GM23338 (cell line): ENCODE measurements at regions not wholly inside any gene's neighbourhood (a gene's known extent, or its start where the extent isn't known, plus 50 kb on each side); places are given as distances from the start of the nearest gene placed in this dataset.

Experiments used
- ATAC-seq: fragments of 200-7000 bp; cut with Tn5 transposase; 3 replicates; pipeline ENCODE4 v1.9.1; 2020
- DNase-seq: peaks from one replicate; pipeline ENCODE4 v3.0.0-alpha.2; 2015; ENCODE audit warnings: low spot score
- H2AFZ ChIP-seq: fragments of 200-600 bp; sonication (generic); 2 replicates; pipeline ENCODE4 v1.8.0; 2016; ENCODE audit warnings: antibody characterized with exemption, mild to moderate bottlenecking, moderate library complexity
- H3F3A ChIP-seq: fragments of 200-600 bp; sonication (generic); replicated peaks from 2 replicates; pipeline ENCODE4 v1.8.0; 2017; ENCODE audit warnings: antibody characterized with exemption, mixed run types, low read depth
- H3K27ac ChIP-seq: fragments of 200-600 bp; sonication (generic); 2 replicates; pipeline ENCODE4 v1.6.1; 2016; ENCODE audit warnings: low read depth
- H3K27me3 ChIP-seq: fragments of 200-600 bp; sonication (generic); 2 replicates; pipeline ENCODE4 v1.8.0; 2016; ENCODE audit warnings: mild to moderate bottlenecking, mixed run types, moderate library complexity; ENCODE audit not compliant: insufficient read depth
- H3K36me3 ChIP-seq: fragments of 200-600 bp; sonication (generic); 2 replicates; pipeline ENCODE4 v1.8.0; 2016; ENCODE audit warnings: mild to moderate bottlenecking; ENCODE audit not compliant: insufficient read depth
- H3K4me1 ChIP-seq: fragments of 200-600 bp; sonication (generic); 2 replicates; pipeline ENCODE4 v1.8.0; 2016; ENCODE audit warnings: mild to moderate bottlenecking, moderate library complexity; ENCODE audit not compliant: insufficient read depth
- H3K4me2 ChIP-seq: fragments of 200-600 bp; sonication (generic); 2 replicates; pipeline ENCODE4 v1.7.1; 2017; ENCODE audit warnings: mixed run types
- H3K4me3 ChIP-seq: fragments of 200-600 bp; sonication (generic); 2 replicates; pipeline ENCODE4 v1.6.1; 2016; ENCODE audit warnings: mixed run types
- H3K79me2 ChIP-seq: fragments of 200-600 bp; sonication (generic); replicated peaks from 2 replicates; pipeline ENCODE4 v1.8.0; 2017; ENCODE audit warnings: mild to moderate bottlenecking; ENCODE audit not compliant: insufficient read depth
- H3K9me2 ChIP-seq: fragments of 200-600 bp; sonication (generic); 2 replicates; pipeline ENCODE4 v1.8.0; 2017; ENCODE audit not compliant: insufficient read depth
- H4K20me1 ChIP-seq: fragments of 200-600 bp; sonication (generic); replicated peaks from 2 replicates; pipeline ENCODE4 v1.8.0; 2017; ENCODE audit warnings: mild to moderate bottlenecking; ENCODE audit not compliant: insufficient read depth
- H3K27ac Mint-ChIP-seq: 2 replicates; pipeline ENCODE4 v1.8.0; 2020; ENCODE audit warnings: inconsistent platforms, mild to moderate bottlenecking, moderate library complexity, mixed read lengths
- H3K27me3 Mint-ChIP-seq: 3 replicates; pipeline ENCODE4 v1.8.0; 2022; ENCODE audit warnings: low read depth, mild to moderate bottlenecking, moderate library complexity, mixed read lengths, inconsistent platforms; ENCODE audit not compliant: insufficient read depth, poor library complexity
- H3K36me3 Mint-ChIP-seq: 3 replicates; pipeline ENCODE4 v1.8.0; 2021; ENCODE audit warnings: low read depth, mild to moderate bottlenecking, inconsistent platforms, moderate library complexity, mixed read lengths
- H3K4me1 Mint-ChIP-seq: 3 replicates; pipeline ENCODE4 v1.8.0; 2020; ENCODE audit warnings: mild to moderate bottlenecking, inconsistent platforms, mixed read lengths
- H3K4me3 Mint-ChIP-seq: 3 replicates; pipeline ENCODE4 v1.8.0; 2021; ENCODE audit warnings: moderate library complexity, mild to moderate bottlenecking, inconsistent platforms, mixed read lengths
- H3K9me3 Mint-ChIP-seq: 3 replicates; pipeline ENCODE4 v1.8.0; 2020; ENCODE audit warnings: moderate library complexity, mild to moderate bottlenecking, inconsistent platforms, mixed read lengths
- CREB1 ChIP-seq: fragments of 250-450 bp; sonication (Bioruptor Pico); IDR thresholded peaks from 2 replicates; pipeline ENCODE4 v1.5.0; 2020; ENCODE audit warnings: low read depth, mild to moderate bottlenecking, moderate library complexity
- EZH2 ChIP-seq: fragments of 200-600 bp; sonication (generic); IDR thresholded peaks from one replicate; pipeline ENCODE4 v1.8.0; 2017; ENCODE audit warnings: antibody characterized with exemption, mild to moderate bottlenecking, low read depth; ENCODE audit not compliant: unreplicated experiment
- EZH2phosphoT487 ChIP-seq: fragments of 200-600 bp; sonication (generic); IDR thresholded peaks from one replicate; pipeline ENCODE4 v1.8.1; 2018; ENCODE audit warnings: antibody characterized with exemption; ENCODE audit not compliant: unreplicated experiment
- JUNB ChIP-seq: IDR thresholded peaks from one replicate; pipeline ENCODE4 v1.6.1; 2016; ENCODE audit warnings: antibody characterized with exemption; ENCODE audit not compliant: unreplicated experiment
- NANOG ChIP-seq: IDR thresholded peaks from 2 replicates; pipeline ENCODE4 v1.6.1; 2016; ENCODE audit warnings: antibody characterized with exemption, borderline replicate concordance
- STAT1 ChIP-seq: IDR thresholded peaks from one replicate; pipeline ENCODE4 v1.6.1; 2016; ENCODE audit warnings: antibody characterized with exemption; ENCODE audit not compliant: unreplicated experiment
- ZNF114 ChIP-seq: fragments of 250-450 bp; sonication (Bioruptor Pico); IDR thresholded peaks from 2 replicates; pipeline ENCODE4 v1.5.0; 2020; ENCODE audit warnings: mild to moderate bottlenecking, moderate library complexity
- ZNF331 ChIP-seq: fragments of 250-450 bp; sonication (Bioruptor Pico); IDR thresholded peaks from 2 replicates; pipeline ENCODE4 v1.5.0; 2020; ENCODE audit warnings: low read depth, mild to moderate bottlenecking, moderate library complexity
- TF ChIP-seq, protein P1 (sequence below): fragments of 250-450 bp; sonication (Bioruptor Pico); IDR thresholded peaks from 2 replicates; pipeline ENCODE4 v1.5.0; 2020; ENCODE audit warnings: mild to moderate bottlenecking, moderate library complexity
- TF ChIP-seq, protein P2 (sequence below): IDR thresholded peaks from one replicate; pipeline ENCODE4 v1.6.1; 2018; ENCODE audit warnings: antibody characterized with exemption; ENCODE audit not compliant: unreplicated experiment
- TF ChIP-seq, protein P3 (sequence below), 2 experiments: fragments of 200-600 bp in 1 of 2; sonication (generic) in 1 of 2; conservative IDR thresholded peaks; 2 replicates each; pipeline versions ENCODE4 v1.5.1 to v1.6.1; 2016 to 2017; ENCODE audit warnings: antibody characterized with exemption in 2 of 2, low read depth in 2 of 2, mild to moderate bottlenecking in 2 of 2, moderate library complexity in 1 of 2

DNA sequence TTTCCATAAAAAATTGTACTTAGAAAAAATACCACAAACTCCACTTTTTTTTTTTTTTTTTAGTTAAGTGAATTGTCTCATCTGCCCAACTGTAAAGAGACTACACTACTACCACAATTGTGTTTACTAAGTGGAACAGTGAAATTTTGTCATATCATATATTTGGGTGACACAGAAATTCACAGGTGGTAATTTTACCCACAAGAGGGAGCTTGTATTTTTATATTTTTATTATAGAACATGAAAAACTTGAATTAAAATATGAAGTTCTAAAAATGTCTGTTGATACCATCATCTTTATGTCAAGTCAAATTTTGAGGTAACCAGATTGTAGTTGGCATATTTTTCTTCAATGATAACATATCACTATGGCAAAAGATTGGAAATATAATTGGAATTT, 329.4 kb upstream of the SOX5 start (continued):
- TF ChIP-seq, protein P1, sequence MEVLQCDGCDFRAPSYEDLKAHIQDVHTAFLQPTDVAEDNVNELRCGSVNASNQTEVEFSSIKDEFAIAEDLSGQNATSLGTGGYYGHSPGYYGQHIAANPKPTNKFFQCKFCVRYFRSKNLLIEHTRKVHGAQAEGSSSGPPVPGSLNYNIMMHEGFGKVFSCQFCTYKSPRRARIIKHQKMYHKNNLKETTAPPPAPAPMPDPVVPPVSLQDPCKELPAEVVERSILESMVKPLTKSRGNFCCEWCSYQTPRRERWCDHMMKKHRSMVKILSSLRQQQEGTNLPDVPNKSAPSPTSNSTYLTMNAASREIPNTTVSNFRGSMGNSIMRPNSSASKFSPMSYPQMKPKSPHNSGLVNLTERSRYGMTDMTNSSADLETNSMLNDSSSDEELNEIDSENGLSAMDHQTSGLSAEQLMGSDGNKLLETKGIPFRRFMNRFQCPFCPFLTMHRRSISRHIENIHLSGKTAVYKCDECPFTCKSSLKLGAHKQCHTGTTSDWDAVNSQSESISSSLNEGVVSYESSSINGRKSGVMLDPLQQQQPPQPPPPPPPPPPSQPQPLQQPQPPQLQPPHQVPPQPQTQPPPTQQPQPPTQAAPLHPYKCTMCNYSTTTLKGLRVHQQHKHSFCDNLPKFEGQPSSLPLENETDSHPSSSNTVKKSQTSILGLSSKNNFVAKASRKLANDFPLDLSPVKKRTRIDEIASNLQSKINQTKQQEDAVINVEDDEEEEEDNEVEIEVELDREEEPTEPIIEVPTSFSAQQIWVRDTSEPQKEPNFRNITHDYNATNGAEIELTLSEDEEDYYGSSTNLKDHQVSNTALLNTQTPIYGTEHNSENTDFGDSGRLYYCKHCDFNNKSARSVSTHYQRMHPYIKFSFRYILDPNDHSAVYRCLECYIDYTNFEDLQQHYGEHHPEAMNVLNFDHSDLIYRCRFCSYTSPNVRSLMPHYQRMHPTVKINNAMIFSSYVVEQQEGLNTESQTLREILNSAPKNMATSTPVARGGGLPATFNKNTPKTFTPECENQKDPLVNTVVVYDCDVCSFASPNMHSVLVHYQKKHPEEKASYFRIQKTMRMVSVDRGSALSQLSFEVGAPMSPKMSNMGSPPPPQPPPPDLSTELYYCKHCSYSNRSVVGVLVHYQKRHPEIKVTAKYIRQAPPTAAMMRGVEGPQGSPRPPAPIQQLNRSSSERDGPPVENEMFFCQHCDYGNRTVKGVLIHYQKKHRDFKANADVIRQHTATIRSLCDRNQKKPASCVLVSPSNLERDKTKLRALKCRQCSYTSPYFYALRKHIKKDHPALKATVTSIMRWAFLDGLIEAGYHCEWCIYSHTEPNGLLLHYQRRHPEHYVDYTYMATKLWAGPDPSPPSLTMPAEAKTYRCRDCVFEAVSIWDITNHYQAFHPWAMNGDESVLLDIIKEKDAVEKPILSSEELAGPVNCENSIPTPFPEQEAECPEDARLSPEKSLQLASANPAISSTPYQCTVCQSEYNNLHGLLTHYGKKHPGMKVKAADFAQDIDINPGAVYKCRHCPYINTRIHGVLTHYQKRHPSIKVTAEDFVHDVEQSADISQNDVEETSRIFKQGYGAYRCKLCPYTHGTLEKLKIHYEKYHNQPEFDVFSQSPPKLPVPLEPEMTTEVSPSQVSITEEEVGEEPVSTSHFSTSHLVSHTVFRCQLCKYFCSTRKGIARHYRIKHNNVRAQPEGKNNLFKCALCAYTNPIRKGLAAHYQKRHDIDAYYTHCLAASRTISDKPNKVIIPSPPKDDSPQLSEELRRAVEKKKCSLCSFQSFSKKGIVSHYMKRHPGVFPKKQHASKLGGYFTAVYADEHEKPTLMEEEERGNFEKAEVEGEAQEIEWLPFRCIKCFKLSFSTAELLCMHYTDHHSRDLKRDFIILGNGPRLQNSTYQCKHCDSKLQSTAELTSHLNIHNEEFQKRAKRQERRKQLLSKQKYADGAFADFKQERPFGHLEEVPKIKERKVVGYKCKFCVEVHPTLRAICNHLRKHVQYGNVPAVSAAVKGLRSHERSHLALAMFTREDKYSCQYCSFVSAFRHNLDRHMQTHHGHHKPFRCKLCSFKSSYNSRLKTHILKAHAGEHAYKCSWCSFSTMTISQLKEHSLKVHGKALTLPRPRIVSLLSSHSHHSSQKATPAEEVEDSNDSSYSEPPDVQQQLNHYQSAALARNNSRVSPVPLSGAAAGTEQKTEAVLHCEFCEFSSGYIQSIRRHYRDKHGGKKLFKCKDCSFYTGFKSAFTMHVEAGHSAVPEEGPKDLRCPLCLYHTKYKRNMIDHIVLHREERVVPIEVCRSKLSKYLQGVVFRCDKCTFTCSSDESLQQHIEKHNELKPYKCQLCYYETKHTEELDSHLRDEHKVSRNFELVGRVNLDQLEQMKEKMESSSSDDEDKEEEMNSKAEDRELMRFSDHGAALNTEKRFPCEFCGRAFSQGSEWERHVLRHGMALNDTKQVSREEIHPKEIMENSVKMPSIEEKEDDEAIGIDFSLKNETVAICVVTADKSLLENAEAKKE (CRISPR knock-in tag) = no peak
- TF ChIP-seq ZNF331 (CRISPR knock-in tag) = no peak
- TF ChIP-seq JUNB = no peak
- TF ChIP-seq, protein P2, sequence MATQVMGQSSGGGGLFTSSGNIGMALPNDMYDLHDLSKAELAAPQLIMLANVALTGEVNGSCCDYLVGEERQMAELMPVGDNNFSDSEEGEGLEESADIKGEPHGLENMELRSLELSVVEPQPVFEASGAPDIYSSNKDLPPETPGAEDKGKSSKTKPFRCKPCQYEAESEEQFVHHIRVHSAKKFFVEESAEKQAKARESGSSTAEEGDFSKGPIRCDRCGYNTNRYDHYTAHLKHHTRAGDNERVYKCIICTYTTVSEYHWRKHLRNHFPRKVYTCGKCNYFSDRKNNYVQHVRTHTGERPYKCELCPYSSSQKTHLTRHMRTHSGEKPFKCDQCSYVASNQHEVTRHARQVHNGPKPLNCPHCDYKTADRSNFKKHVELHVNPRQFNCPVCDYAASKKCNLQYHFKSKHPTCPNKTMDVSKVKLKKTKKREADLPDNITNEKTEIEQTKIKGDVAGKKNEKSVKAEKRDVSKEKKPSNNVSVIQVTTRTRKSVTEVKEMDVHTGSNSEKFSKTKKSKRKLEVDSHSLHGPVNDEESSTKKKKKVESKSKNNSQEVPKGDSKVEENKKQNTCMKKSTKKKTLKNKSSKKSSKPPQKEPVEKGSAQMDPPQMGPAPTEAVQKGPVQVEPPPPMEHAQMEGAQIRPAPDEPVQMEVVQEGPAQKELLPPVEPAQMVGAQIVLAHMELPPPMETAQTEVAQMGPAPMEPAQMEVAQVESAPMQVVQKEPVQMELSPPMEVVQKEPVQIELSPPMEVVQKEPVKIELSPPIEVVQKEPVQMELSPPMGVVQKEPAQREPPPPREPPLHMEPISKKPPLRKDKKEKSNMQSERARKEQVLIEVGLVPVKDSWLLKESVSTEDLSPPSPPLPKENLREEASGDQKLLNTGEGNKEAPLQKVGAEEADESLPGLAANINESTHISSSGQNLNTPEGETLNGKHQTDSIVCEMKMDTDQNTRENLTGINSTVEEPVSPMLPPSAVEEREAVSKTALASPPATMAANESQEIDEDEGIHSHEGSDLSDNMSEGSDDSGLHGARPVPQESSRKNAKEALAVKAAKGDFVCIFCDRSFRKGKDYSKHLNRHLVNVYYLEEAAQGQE = no peak

DNA sequence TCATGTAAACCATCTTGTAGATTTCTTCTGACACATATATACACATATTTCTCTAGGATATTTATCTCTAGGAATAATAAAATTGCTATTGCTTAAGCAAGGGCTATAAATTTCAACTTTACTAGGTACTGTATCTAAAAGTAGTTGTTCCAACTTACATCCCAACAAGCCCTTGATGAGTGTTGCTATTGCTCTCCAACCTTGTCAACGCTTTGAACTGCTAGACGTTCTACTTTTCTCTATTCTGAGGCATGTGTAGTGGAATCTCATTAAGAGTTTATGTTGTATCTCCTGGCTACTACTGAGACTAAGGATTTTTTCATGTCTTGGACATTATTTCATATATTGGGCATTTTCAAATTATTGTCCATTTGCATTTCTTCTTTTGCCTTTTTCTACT, 321.5 kb upstream of the SOX5 start:
- no peak overlapping the region for H3K27ac ChIP-seq
- ATAC-seq = no peak
- H3K27me3 Mint-ChIP-seq = no peaks in the 10 kb centered on the region
- no peaks in the 10 kb centered on the region for H3K27me3 ChIP-seq
- no peak overlapping the region for H3K4me2 ChIP-seq
- no peak overlapping the region for H3K4me3 ChIP-seq
- no peaks in the 10 kb centered on the region for H3K4me1 Mint-ChIP-seq
- no peaks in the 10 kb centered on the region for H3F3A ChIP-seq
- no peaks in the 10 kb centered on the region for H3K79me2 ChIP-seq
- no peaks in the 10 kb centered on the region for H3K9me3 Mint-ChIP-seq
- H4K20me1 ChIP-seq = no peaks in the 10 kb centered on the region
- no peak for DNase-seq
- H3K4me1 ChIP-seq = no peaks in the 10 kb centered on the region
- H2AFZ ChIP-seq = no peak overlapping the region
- no peak overlapping the region for H3K27ac Mint-ChIP-seq
- no peaks in the 10 kb centered on the region for H3K36me3 ChIP-seq
- H3K4me3 Mint-ChIP-seq = no peak overlapping the region
- H3K36me3 Mint-ChIP-seq = no peaks in the 10 kb centered on the region
- H3K9me2 ChIP-seq = no peaks in the 10 kb centered on the region
- TF ChIP-seq ZNF114 (CRISPR knock-in tag) = no peak
- no peak for TF ChIP-seq EZH2
- TF ChIP-seq NANOG = no peak
- TF ChIP-seq STAT1 = no peak
- TF ChIP-seq ZNF331 (CRISPR knock-in tag) = no peak
- TF ChIP-seq CREB1 (CRISPR knock-in tag) = no peak
- TF ChIP-seq EZH2phosphoT487 = no peak
- TF ChIP-seq, protein P3, sequence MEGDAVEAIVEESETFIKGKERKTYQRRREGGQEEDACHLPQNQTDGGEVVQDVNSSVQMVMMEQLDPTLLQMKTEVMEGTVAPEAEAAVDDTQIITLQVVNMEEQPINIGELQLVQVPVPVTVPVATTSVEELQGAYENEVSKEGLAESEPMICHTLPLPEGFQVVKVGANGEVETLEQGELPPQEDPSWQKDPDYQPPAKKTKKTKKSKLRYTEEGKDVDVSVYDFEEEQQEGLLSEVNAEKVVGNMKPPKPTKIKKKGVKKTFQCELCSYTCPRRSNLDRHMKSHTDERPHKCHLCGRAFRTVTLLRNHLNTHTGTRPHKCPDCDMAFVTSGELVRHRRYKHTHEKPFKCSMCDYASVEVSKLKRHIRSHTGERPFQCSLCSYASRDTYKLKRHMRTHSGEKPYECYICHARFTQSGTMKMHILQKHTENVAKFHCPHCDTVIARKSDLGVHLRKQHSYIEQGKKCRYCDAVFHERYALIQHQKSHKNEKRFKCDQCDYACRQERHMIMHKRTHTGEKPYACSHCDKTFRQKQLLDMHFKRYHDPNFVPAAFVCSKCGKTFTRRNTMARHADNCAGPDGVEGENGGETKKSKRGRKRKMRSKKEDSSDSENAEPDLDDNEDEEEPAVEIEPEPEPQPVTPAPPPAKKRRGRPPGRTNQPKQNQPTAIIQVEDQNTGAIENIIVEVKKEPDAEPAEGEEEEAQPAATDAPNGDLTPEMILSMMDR (conservative IDR thresholded peaks at IDR 0.05; ENCODE audit: low read depth in 2 of 2) = no peak
